Coronary artery (tissue), 2 donors: ENCODE measurements at regions not wholly inside any gene's neighbourhood (a gene's known extent, or its start where the extent isn't known, plus 50 kb on each side); places are given as distances from the start of the nearest gene placed in this dataset.

Experiments used
- DNase-seq: peaks from one replicate; pipeline ENCODE4 v3.0.0-alpha.2; 2017; ENCODE audit warnings: low spot score
- H3K27ac ChIP-seq, 2 donors: fragments of 200-600 bp; sonication (generic); one replicate each; pipeline ENCODE4 v1.5.1; 2016 to 2019
- H3K4me3 ChIP-seq: fragments of 200-600 bp; sonication (generic); 2 replicates; pipeline ENCODE4 v1.5.1; 2016; ENCODE audit warnings: mild to moderate bottlenecking, moderate library complexity
- CTCF ChIP-seq: fragments of 200-600 bp; sonication (generic); IDR thresholded peaks from one replicate; pipeline ENCODE4 v1.5.1; 2019; ENCODE audit warnings: antibody characterized with exemption

DNA sequence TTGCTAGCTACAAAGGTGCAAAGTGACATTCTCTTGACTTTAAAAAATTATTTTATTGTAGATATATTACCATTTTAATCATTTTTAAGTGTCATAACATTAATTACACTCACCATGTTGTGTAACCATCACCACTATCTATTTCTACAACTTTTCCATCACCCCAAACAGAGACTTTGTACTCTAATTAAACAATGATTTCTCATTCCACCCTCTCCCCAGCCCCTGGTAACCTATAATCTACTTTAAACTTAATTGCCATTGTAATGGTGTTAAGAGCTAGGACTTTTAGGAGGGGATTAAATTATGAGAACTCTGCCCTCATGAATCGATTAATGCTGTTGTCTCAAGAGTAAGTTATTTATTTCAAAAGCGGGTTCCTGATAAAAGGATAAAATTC lies 352.9 kb upstream of the SEL1L start:
- H3K4me3 ChIP-seq = no peak overlapping the region
- H3K27ac ChIP-seq = no peak overlapping the region
- no peak for TF ChIP-seq CTCF
- no peak for DNase-seq

- Histone ChIP-seq H3K4me3 (no peak overlapping the region), H3K27ac (no peak overlapping the region)
- no peak for TF ChIP-seq CTCF
- DNase-seq = no peak
These were observed 355.9 kb upstream of the SEL1L start for GRCh38 chr14:81889529-81889928.

DNA sequence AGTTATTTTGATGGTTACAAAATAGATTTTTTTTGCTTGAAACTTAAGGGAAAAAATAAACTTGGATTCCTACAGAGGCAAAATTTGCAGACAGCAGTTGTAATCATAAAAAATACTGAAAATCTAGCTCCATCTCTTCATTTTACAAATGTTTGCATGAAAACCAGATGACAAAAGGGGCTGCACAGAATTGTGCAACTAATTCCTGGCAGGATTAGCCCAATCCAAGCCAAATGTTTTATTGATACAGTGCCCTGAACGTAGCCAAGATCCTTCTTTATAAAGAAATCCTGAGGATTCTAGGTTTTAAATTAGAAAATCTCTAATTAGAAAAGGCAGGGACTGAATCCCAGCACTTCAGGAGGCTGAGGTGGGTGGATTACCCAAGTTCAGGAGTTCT lies 356.4 kb upstream of the SEL1L start:
- no peak for DNase-seq
- no peak for TF ChIP-seq CTCF
- H3K4me3 ChIP-seq = no peak overlapping the region
- no peak overlapping the region for H3K27ac ChIP-seq

GRCh38 chr14:81903477-81903876 lies 369.8 kb upstream of the SEL1L start:
- no peak for TF ChIP-seq CTCF
- DNase-seq = no peak

DNA sequence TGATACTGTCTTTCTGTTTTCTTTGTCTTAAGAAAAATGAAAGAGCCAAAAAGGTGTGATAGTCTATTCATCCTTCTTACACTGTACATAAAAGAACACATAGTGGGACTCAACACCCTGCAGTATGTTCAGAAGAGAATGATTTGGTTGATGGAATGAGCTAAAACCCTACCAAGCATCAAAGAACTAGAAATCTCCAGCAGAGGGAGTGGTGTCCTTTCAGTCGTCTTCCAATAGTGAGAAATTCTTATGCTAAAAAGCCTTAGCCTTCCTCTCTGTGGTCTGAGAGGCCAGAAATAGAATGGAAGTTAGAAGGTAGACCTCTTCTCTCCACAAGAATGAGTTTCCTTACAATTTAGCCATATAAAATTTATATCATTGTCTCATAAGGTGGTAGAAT lies 393.4 kb upstream of the SEL1L start:
- H3K4me3 ChIP-seq = no peak overlapping the region
- no peak overlapping the region for H3K27ac ChIP-seq
- TF ChIP-seq CTCF = no peak
- no peak for DNase-seq

More at GRCh38 chr14:81903477-81903876, 369.8 kb upstream of the SEL1L start:
- no peak overlapping the region for H3K4me3 ChIP-seq
- no peak overlapping the region for H3K27ac ChIP-seq

DNA sequence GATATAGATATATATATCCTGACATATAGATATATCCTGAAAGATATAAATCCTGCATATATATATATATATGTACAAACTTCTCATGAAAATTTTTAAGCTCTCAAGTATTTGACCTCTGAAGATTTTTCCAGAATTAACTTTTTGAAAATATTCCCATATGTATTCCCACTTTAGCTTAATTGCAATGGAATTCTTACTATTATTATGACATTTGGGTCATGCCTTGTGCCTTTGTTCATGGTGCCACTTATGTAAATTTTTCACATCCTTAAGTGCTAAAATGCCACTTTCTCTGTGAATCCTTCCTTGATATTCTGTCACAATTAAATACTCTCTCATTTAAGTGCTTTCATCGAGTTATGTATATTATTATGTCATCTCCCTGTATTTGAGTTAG lies 398.2 kb upstream of the SEL1L start:
- no peak overlapping the region for H3K4me3 ChIP-seq
- DNase-seq = no peak
- no peak overlapping the region for H3K27ac ChIP-seq
- no peak for TF ChIP-seq CTCF

DNA sequence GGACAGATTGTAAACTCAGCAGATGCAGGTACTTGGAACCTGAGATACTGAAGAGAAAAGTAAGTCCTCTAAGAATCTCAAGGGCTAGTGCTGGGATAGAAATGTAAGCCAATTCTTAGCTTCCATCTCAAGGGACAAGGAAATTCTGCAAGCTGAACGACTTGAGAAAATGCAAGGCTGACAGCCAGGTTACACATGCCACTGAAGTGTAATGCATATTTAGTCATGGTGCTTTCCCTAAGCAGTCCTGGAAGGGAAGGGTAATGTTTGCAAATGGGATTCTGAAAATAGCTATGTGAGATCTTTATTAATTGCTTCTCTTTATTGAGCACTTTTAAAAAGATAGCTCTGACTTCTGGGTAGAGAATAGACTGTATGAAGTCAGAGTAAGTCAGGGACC lies 402.7 kb upstream of the SEL1L start:
- no peak for DNase-seq
- no peak overlapping the region for H3K27ac ChIP-seq
- H3K4me3 ChIP-seq = no peak overlapping the region
- no peak for TF ChIP-seq CTCF
